ENCODE measurements at regions not wholly inside any gene's neighbourhood (a gene's known extent, or its start where the extent isn't known, plus 50 kb on each side); places are given as distances from the start of the nearest gene placed in this dataset.

DNA sequence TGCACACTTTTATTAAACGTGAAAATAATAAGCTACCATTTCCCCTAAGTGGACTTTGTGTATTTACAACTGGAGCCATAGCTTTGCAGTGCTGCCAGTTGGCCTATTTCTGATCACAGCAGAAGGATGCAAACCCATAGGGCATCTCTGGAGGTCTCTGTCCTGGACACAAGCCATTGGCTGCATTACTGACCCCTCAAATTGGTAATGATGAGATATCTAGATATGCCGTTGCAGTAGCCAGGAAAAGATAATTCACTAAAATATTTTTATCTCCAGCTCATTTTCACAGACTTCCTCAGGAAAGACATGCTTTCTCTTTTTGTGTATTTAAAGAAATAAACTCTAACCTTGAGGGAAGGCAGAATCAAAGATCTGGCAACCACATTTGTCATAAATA, 182.5 kb downstream of the TDRD15 start:
- TF ChIP-seq, protein P1, sequence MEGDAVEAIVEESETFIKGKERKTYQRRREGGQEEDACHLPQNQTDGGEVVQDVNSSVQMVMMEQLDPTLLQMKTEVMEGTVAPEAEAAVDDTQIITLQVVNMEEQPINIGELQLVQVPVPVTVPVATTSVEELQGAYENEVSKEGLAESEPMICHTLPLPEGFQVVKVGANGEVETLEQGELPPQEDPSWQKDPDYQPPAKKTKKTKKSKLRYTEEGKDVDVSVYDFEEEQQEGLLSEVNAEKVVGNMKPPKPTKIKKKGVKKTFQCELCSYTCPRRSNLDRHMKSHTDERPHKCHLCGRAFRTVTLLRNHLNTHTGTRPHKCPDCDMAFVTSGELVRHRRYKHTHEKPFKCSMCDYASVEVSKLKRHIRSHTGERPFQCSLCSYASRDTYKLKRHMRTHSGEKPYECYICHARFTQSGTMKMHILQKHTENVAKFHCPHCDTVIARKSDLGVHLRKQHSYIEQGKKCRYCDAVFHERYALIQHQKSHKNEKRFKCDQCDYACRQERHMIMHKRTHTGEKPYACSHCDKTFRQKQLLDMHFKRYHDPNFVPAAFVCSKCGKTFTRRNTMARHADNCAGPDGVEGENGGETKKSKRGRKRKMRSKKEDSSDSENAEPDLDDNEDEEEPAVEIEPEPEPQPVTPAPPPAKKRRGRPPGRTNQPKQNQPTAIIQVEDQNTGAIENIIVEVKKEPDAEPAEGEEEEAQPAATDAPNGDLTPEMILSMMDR (conservative IDR thresholded peaks at IDR 0.05): no peak
- TF ChIP-seq ZFX (IDR thresholded peaks at IDR 0.05): no peak

Measured in C4-2B (cell line).